GM12874 (cell line): ENCODE measurements at regions not wholly inside any gene's neighbourhood (a gene's known extent, or its start where the extent isn't known, plus 50 kb on each side); places are given as distances from the start of the nearest gene placed in this dataset.

Experiments
- CTCF ChIP-seq: IDR thresholded peaks from 2 replicates; pipeline ENCODE4 v1.5.1; 2011; ENCODE audit warnings: low read depth, mild to moderate bottlenecking, control low read depth, low read length, moderate library complexity; ENCODE audit not compliant: insufficient read depth

DNA sequence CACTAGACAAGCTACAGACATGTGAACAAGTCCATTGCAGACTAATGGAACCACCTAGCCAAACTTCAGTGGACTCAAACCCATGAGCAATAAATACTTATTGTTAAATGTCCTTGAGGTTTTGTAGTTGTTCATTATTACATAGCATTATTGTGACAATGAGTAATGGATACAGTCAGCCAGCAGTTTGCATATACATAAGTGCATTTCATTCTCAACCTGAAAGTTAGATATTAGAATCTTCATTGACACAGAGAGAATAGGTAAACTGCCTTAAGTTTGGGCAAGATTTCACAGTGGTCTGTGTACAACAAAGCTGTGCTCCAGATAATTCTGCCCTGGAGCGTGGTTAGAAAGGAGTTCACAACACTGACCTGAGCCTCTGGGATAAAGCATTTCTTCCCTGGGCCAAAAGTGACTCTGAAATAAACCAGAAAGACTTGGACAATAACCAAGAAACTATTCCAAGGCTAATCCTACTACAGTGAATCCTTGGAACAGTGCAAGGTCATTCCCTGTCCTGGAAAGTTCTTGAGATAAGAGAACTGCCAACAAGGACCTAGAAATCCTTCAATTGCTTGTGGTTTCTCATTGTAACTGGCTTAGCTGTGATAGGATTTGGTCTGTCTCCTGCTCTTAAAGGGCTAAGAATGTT, 225.5 kb upstream of the STT3B start:
- no peak for TF ChIP-seq CTCF

DNA sequence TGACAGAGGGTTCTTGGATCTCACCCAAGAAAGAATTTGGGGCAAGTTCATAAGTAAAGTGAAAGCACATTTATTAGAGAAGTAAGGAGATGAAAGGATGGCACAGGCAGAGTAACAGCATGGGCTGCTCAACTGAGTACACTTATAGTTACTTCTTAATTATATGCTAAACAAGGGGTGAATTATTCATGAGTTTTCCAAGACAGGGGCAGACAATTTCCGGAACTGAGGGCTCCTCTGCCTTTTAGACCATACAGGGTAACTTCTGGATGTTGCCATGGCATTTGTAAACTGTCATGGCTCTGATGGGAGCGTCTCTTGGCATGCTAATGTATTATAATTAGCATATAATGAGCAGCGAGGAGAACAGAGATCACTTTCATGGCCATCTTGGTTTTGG, 221.2 kb upstream of the STT3B start:
- no peak for TF ChIP-seq CTCF

- TF ChIP-seq CTCF, result no peak
Measured at GRCh38 chr3:31312400-31312799, 220.3 kb upstream of the STT3B start.

DNA sequence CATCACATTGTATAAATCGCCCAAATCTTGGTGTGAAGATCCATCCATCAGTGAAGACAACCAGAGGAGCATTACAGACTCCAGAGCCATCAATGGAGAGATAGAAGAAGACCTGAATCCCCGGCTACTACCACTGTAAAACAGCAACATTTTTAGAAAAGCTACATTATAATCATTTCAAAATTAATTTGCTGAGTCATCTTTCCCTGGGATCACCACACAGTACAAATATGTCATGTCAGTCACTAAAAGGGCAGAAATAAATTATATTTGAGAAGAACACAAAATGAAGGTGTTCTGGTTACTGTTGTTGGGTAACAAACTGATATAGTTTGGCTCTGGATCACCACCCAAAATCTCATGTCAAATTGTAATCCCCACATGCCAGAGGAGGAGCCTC, 218.5 kb upstream of the STT3B start:
- no peak for TF ChIP-seq CTCF

- TF ChIP-seq CTCF, result no peak
Measured at GRCh38 chr3:31319332-31319731, 213.4 kb upstream of the STT3B start.

DNA sequence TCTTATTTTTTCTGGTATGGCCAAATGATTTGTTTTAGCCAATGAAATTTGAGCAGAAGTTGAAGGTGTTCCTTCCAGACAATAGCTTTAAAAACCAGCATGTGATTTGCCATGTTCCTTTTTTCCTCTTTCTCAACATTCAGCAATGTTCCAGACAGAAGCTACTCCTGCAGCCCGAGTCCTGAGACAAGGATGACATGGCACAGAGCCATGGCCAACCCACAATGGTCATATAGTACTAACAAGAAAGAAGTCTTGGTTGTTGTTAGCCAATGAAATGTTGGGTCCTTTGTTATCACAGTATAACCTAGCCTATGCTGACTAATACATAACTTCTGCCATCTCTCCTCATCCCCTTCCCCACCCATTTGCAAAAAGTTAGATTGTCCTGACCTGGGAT, 211.1 kb upstream of the STT3B start:
- no peak for TF ChIP-seq CTCF

DNA sequence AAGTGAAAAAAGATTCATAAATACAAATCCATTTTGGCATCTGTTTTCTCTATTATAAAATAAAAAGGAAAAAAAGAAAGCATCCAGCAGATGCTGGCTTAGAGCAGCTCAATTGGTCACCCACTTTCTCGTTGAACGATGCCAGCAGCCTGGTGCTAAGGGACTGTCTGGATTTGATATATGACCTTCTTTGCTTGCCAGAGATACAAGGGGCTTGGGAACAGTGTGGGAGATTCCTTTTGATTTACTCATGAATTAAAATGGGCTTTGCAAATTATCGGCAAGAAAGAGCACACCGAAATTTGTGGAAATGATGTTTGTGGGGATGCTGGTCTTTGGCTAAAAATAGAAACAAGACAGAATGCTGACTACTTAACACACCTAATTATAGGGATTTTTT, 210.3 kb upstream of the STT3B start:
- no peak for TF ChIP-seq CTCF

- no peak for TF ChIP-seq CTCF
Measured at GRCh38 chr3:31331278-31331677, 201.4 kb upstream of the STT3B start.
